ENCODE measurements at regions not wholly inside any gene's neighbourhood (a gene's known extent, or its start where the extent isn't known, plus 50 kb on each side); places are given as distances from the start of the nearest gene placed in this dataset.

- TF ChIP-seq CTCF (IDR thresholded peaks at IDR 0.05; ENCODE audit: low read depth, low read length) = no peak
- no peak for TF ChIP-seq MAX (IDR thresholded peaks at IDR 0.05; ENCODE audit: low read depth, low read length)
- TF ChIP-seq POLR2A (IDR thresholded peaks at IDR 0.05; ENCODE audit: extremely low read depth, insufficient read length) = no peak
- TF ChIP-seq MYC (IDR thresholded peaks at IDR 0.05; ENCODE audit: low read depth, low read length) = no peak
Measured at GRCh38 chr3:193984876-193985275, 151.1 kb upstream of the HES1 start.
